GM11168 (cell line): ENCODE measurements at regions not wholly inside any gene's neighbourhood (a gene's known extent, or its start where the extent isn't known, plus 50 kb on each side); places are given as distances from the start of the nearest gene placed in this dataset.
"Not testable (repeated sequence)": the region's sequence is repeated elsewhere in the genome, so short reads cannot be mapped to it uniquely, and the experiment has no call there.

Experiments
- in situ Hi-C: fragments of 300-500 bp; cut with MboI; formaldehyde crosslinking; loops from one replicate; pipeline ENCODE4 v1.12.0; 2022; ENCODE audit warnings: low sequenced_read_pairs; ENCODE audit not compliant: unreplicated experiment

DNA sequence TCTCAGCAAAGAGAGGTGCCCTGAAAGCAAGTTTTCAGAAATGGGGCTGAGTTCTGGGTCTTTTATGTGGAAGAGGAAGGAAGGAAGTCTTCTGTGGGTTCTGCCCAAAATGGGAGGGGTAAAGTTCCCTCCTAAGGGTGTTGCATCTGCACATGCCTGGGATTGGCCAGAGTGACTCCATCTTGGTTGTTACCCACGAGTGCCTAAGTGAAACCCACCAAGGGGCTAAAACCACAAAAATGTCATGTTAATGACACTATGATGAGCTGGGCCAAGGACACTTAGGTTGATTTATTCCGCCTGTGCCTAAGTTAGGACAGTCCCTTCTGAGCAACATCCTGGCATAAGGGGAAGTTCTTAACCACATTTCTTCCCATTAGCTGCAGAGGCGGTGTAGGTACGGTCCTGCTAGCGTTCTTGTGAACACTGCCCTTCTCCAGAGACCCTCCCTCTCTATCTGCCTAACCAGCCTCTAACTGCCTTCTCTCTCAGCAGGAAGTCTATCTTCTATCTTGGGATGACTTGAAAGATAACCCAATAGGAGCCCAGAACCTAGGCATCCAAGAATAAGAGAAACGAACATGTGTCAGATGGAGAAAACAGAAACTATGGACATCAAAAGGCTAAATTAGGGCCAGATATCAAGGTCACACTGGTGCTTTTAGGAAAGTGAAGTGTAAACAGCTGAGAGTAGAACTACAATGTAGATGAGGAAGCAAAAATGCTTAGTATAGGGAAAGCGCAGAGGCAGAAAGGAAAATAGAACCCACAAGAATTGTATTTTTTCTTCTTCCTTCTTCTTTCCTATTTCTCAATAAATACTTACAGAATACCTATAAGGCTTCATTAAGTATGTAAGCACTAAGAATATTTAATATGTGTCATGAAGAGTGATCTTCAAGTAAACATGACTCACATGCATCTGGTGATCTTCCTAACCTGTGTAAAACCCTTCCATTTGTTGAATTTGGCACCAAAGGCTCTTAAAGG is 104.2 kb upstream of the AMN1 start:
- in situ Hi-C loops, result no loop called here

GRCh38 chr12:31828071-31828470 is 99.2 kb upstream of the AMN1 start:
- in situ Hi-C loops, result no loop called here

GRCh38 chr12:31822761-31823160 is 93.9 kb upstream of the AMN1 start:
- in situ Hi-C loops, result no loop called here

DNA sequence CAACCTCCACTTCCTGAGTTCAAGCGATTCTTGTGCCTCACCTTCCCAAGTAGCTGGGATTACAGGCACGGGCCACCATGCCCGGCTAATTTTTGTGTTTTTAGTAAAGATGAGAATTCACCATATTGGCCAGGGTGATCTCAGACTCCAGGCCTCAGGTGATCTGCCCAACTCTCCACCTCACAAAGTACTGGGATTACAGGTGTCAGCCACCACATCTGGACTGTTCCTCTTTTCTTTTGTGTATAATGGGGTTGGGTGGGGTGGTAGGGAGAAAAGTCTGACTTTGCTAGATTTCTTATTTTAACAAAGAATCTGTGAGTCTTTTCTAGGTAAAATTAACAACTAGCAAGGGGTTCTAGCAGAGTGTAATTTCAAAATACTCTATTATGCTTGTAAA is 92.7 kb upstream of the AMN1 start:
- in situ Hi-C loops, result no loop called here

GRCh38 chr12:31820832-31821231 is 92.0 kb upstream of the AMN1 start:
- in situ Hi-C loops, result no loop called here

- in situ Hi-C loops, result no loop called here
Observed at GRCh38 chr12:31819427-31819826, 90.6 kb upstream of the AMN1 start.

GRCh38 chr12:31818623-31819268 is 89.9 kb upstream of the AMN1 start:
- in situ Hi-C loops, result no loop called here

GRCh38 chr12:31817120-31817519 is 88.3 kb upstream of the AMN1 start:
- in situ Hi-C loops, result no loop called here

- in situ Hi-C loops, result no loop called here
Observed at GRCh38 chr12:31815096-31815495, 86.3 kb upstream of the AMN1 start.

- in situ Hi-C loops, result no loop called here
Observed at GRCh38 chr12:31813305-31813704, 84.5 kb upstream of the AMN1 start.

DNA sequence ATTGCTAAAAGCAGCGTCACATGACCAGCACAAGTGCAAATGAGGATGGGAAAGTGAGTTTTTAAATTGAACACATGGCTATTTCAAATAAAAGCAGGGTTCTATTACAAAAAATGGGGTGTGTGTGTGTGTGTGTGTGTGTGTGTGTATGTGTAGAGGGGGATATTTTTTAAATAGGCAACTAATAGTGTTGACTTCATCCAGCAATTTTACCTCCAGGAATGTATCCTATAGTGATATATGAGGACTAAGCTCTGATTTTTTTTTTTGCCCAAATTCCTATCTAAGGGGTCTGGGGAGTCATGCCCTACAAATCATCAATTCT is 78.9 kb upstream of the AMN1 start:
- in situ Hi-C loops, result no loop called here

DNA sequence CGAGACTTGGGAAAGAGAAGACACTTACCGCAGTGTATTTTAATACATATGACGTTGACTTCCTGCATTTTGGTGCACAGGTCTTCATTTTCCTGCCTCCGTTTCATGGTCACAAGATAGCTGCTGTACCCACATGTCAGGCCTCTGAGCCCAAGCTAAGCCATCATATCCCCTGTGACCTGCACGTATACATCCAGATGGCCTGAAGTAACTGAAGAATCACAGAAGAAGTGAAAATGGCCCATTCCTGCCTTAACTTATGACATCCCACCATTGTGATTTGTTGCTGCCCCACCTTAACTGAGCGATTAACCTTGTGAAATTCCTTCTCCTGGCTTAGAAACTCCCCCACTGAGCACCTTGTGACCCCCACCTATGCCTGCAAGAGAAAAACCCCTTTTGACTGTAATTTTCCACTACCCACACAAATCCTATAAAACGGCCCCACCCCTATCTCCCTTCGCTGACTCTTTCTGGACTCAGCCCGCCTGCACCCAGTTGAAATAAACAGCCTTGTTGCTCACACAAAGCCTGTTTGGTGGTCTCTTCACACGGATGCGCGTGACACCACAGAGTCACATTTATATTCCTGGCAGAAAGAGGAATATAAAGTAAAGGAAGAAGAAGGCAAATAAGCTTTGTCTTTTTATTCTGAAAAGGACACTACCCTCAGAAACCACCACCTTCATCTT is 78.4 kb upstream of the AMN1 start:
- in situ Hi-C loops, result not testable (repeated sequence)

GRCh38 chr12:31805681-31806080 is 76.9 kb upstream of the AMN1 start:
- in situ Hi-C loops, result not testable (repeated sequence)

- in situ Hi-C loops, result not testable (repeated sequence)
Observed at GRCh38 chr12:31804707-31805106, 75.9 kb upstream of the AMN1 start.

GRCh38 chr12:31804185-31804504 is 75.3 kb upstream of the AMN1 start:
- in situ Hi-C loops, result no loop called here

- in situ Hi-C loops, result no loop called here
Observed at GRCh38 chr12:31803306-31804184, 74.7 kb upstream of the AMN1 start.

GRCh38 chr12:31801872-31802271 is 73.1 kb upstream of the AMN1 start:
- in situ Hi-C loops, result no loop called here

GRCh38 chr12:31797230-31797872 is 68.5 kb upstream of the AMN1 start:
- in situ Hi-C loops, result no loop called here

GRCh38 chr12:31796270-31796951 is 67.6 kb upstream of the AMN1 start:
- in situ Hi-C loops, result no loop called here
